H1 (cell line): ENCODE measurements at regions not wholly inside any gene's neighbourhood (a gene's known extent, or its start where the extent isn't known, plus 50 kb on each side); places are given as distances from the start of the nearest gene placed in this dataset.

Experiments
- CTCF ChIA-PET: fragments of 300-600 bp; sonication (Branson Sonifier 250); formaldehyde crosslinking; loops from one replicate; lab custom pipeline; 2021; ENCODE audit not compliant: partially characterized antibody; lab: Charles Lee
- POLR2A ChIA-PET: fragments of 300-600 bp; sonication (Branson Sonifier 250); formaldehyde crosslinking; loops from one replicate; lab custom pipeline; 2021; ENCODE audit warnings: inconsistent platforms; ENCODE audit not compliant: partially characterized antibody; lab: Charles Lee
- DNase-seq, 2 experiments: peaks; one replicate each; pipeline versions ENCODE4 v3.0.0 to v3.0.0-alpha.2; 2010 to 2022; ENCODE audit warnings: low spot score in 2 of 2, low read depth in 1 of 2, mixed read lengths in 1 of 2
- FAIRE-seq: peaks from 2 replicates; lab custom pipeline; 2011; peaks lifted over from hg19 to GRCh38; lab: Jason Lieb, UNC
- H2AFZ ChIP-seq: 2 replicates; pipeline ENCODE4 v1.8.1; 2012; ENCODE audit warnings: low read length, inconsistent platforms
- H2AK5ac ChIP-seq: 2 replicates; pipeline ENCODE4 v1.6.1; 2013; ENCODE audit warnings: low read depth, low read length
- H2BK120ac ChIP-seq: replicated peaks from 2 replicates; pipeline ENCODE3; 2013; ENCODE audit warnings: low read depth, low read length, inconsistent platforms
- H2BK12ac ChIP-seq: 2 replicates; pipeline ENCODE4 v1.6.1; 2013; ENCODE audit warnings: low read depth, low read length
- H2BK15ac ChIP-seq: 2 replicates; pipeline ENCODE4 v1.6.1; 2013; ENCODE audit warnings: low read length
- H2BK20ac ChIP-seq: 2 replicates; pipeline ENCODE4 v1.6.1; 2013; ENCODE audit warnings: low read length
- H2BK5ac ChIP-seq: 2 replicates; pipeline ENCODE4 v1.6.1; 2013; ENCODE audit warnings: low read depth, low read length
- H3K14ac ChIP-seq: 2 replicates; pipeline ENCODE4 v1.6.1; 2013; ENCODE audit warnings: inconsistent platforms; ENCODE audit not compliant: insufficient read length
- H3K18ac ChIP-seq: 2 replicates; pipeline ENCODE4 v1.6.1; 2013; ENCODE audit warnings: low read length; ENCODE audit errors: extremely low read depth
- H3K23ac ChIP-seq: 2 replicates; pipeline ENCODE4 v1.6.1; 2013; ENCODE audit warnings: inconsistent platforms; ENCODE audit not compliant: insufficient read length
- H3K23me2 ChIP-seq: 2 replicates; pipeline ENCODE4 v1.6.1; 2013; ENCODE audit warnings: low read depth, low read length
- H3K27ac ChIP-seq: 2 replicates; pipeline ENCODE4 v1.6.1; 2011; ENCODE audit warnings: low read depth, low read length, inconsistent platforms
- H3K27me3 ChIP-seq, 4 experiments: replicated peaks in 1 of 4; 1 replicate in 1 of 4; 2 replicates in 3 of 4; pipeline versions ENCODE4 v1.6.1 to v1.8.1; 2011 to 2013; ENCODE audit warnings: low read length in 3 of 4, mild to moderate bottlenecking in 3 of 4, inconsistent platforms in 2 of 4, mixed read lengths in 2 of 4, moderate library complexity in 1 of 4; ENCODE audit not compliant: control insufficient read depth in 3 of 4, insufficient read depth in 3 of 4; ENCODE audit errors: extremely low read depth in 1 of 4
- H3K36me3 ChIP-seq, 4 experiments: 2 replicates each; pipeline versions ENCODE4 v1.6.1 to v1.8.1; 2011 to 2013; ENCODE audit warnings: mild to moderate bottlenecking in 4 of 4, low read length in 3 of 4, moderate library complexity in 2 of 4, control low read depth in 1 of 4, inconsistent platforms in 1 of 4; ENCODE audit not compliant: insufficient read depth in 4 of 4, control insufficient read depth in 2 of 4
- H3K4ac ChIP-seq: replicated peaks from 2 replicates; pipeline ENCODE3; 2013; ENCODE audit warnings: low read length, low read depth, mixed read lengths, inconsistent platforms; ENCODE audit not compliant: insufficient read length
- H3K4me1 ChIP-seq, 4 experiments: replicated peaks in 1 of 4; 1 replicate in 1 of 4; 2 replicates in 3 of 4; pipeline versions ENCODE4 v1.6.1 to v1.8.1; 2011 to 2013; ENCODE audit warnings: low read length in 3 of 4, inconsistent platforms in 2 of 4, mixed read lengths in 1 of 4; ENCODE audit not compliant: insufficient read depth in 4 of 4, control insufficient read depth in 3 of 4
- H3K4me2 ChIP-seq, 2 experiments: 2 replicates each; pipeline versions ENCODE4 v1.6.1 to v1.8.1; 2011 to 2013; ENCODE audit warnings: low read depth in 2 of 2, low read length in 2 of 2, control low read depth in 1 of 2, inconsistent platforms in 1 of 2, mild to moderate bottlenecking in 1 of 2; ENCODE audit not compliant: insufficient read depth in 1 of 2
- H3K4me3 ChIP-seq, 4 experiments: fragments of 200-600, 300-600 bp in 1 of 4; sonication (generic), shearing (Covaris generic), sonication (Bioruptor Twin) in 1 of 4; 2 replicates each; pipeline versions ENCODE4 v1.5.1 to v1.8.1; 2011 to 2016; ENCODE audit warnings: low read length in 4 of 4, low read depth in 3 of 4, control low read depth in 2 of 4, inconsistent platforms in 2 of 4, mild to moderate bottlenecking in 2 of 4, mixed read lengths in 1 of 4, moderate library complexity in 1 of 4; ENCODE audit not compliant: insufficient read depth in 2 of 4; ENCODE audit errors: extremely low read depth in 1 of 4
- H3K56ac ChIP-seq: replicated peaks from 2 replicates; pipeline ENCODE3; 2013; ENCODE audit warnings: low read depth, mild to moderate bottlenecking, mixed read lengths, low read length, inconsistent platforms; ENCODE audit not compliant: insufficient read length
- H3K79me1 ChIP-seq: 2 replicates; pipeline ENCODE4 v1.6.1; 2013; ENCODE audit warnings: low read depth, low read length, control low read depth
- H3K79me2 ChIP-seq, 2 experiments: 2 replicates each; pipeline versions ENCODE4 v1.6.1 to v1.8.1; 2012 to 2013; ENCODE audit warnings: low read length in 2 of 2, mild to moderate bottlenecking in 2 of 2, inconsistent platforms in 1 of 2; ENCODE audit not compliant: insufficient read depth in 2 of 2, control insufficient read depth in 1 of 2
- H3K9ac ChIP-seq, 4 experiments: replicated peaks in 1 of 4; 1 replicate in 1 of 4; 2 replicates in 3 of 4; pipeline versions ENCODE4 v1.6.1 to v1.8.1; 2011 to 2013; ENCODE audit warnings: low read depth in 3 of 4, low read length in 3 of 4, control low read depth in 2 of 4, mild to moderate bottlenecking in 2 of 4, moderate library complexity in 2 of 4, inconsistent platforms in 1 of 4; ENCODE audit errors: extremely low read depth in 1 of 4
- H3K9me3 ChIP-seq, 2 experiments: 2 replicates each; pipeline versions ENCODE4 v1.6.1 to v1.8.1; 2012 to 2013; ENCODE audit warnings: mild to moderate bottlenecking in 2 of 2, moderate library complexity in 2 of 2, control low read depth in 1 of 2, inconsistent platforms in 1 of 2, low read depth in 1 of 2, low read length in 1 of 2, mixed read lengths in 1 of 2; ENCODE audit not compliant: insufficient read depth in 2 of 2
- H4K20me1 ChIP-seq, 2 experiments: replicated peaks in 1 of 2; 2 replicates each; pipeline versions ENCODE3 to v1.8.1; 2011 to 2013; ENCODE audit warnings: inconsistent platforms in 2 of 2, low read length in 2 of 2, mild to moderate bottlenecking in 1 of 2; ENCODE audit not compliant: insufficient read depth in 2 of 2, control insufficient read depth in 1 of 2
- H4K5ac ChIP-seq: 2 replicates; pipeline ENCODE4 v1.6.1; 2013; ENCODE audit warnings: low read length, low read depth, mixed read lengths, inconsistent platforms; ENCODE audit not compliant: insufficient read length
- H4K8ac ChIP-seq: 2 replicates; pipeline ENCODE4 v1.8.0; 2013; ENCODE audit warnings: mild to moderate bottlenecking, moderate library complexity, low read length, inconsistent platforms; ENCODE audit not compliant: insufficient read depth; ENCODE audit errors: extremely low read depth
- H4K91ac ChIP-seq: replicated peaks from 2 replicates; pipeline ENCODE3; 2013; ENCODE audit warnings: low read length, mixed read lengths, inconsistent platforms; ENCODE audit not compliant: insufficient read length
- KDM5A ChIP-seq: fragments of 200-600 bp; IDR thresholded peaks from 2 replicates; pipeline ENCODE4 v1.7.1; 2012; ENCODE audit warnings: mild to moderate bottlenecking, low read length, inconsistent platforms, mixed read lengths
- WGBS, 2 experiments: shearing (Covaris generic) in 1 of 2; methylation state at CpG; one replicate each; pipeline versions ENCODE4 v1.1.6 to v1.1.7; 2013 to 2015; ENCODE audit warnings: low lambda C conversion rate in 2 of 2, mixed read lengths in 2 of 2, inconsistent platforms in 1 of 2, low coverage in 1 of 2, missing lambda C conversion rate in 1 of 2; ENCODE audit not compliant: insufficient replicate concordance in 2 of 2, insufficient coverage in 1 of 2, insufficient read length in 1 of 2; ENCODE audit errors: extremely low coverage in 1 of 2, missing lambda C conversion rate in 1 of 2; 5-methylcytosine and 5-hydroxymethylcytosine counted together

DNA sequence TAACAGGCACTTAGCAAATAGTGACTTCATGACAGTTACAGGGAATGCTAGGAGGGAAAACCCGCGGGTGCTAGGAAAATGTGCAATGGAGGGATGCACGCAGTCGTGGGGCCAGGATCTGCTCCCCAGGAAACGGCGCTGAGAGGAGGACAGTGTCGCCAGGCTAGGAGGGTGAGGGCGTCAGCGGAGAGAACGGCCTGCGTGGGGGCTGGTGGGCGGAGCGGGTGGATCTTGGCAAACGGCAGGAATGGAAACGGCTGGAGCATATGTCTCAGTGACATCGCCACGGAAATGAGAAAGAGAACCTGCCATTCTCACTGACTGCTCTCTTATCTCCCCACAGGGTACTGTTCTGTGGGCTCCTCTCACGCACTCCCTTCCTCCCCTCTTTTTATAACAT, 478.5 kb upstream of the ID2 start:
- H2BK120ac ChIP-seq: no peak overlapping the region
- H3K79me2 ChIP-seq: no peaks in the 10 kb centered on the region
- no peak overlapping the region for H3K4me2 ChIP-seq
- H3K23me2 ChIP-seq: no peaks in the 10 kb centered on the region
- H3K23ac ChIP-seq: no peak overlapping the region
- ChIA-PET CTCF (interaction anchor here (0.6 kb wide), 1 partner anchor 911 kb away, joined by 3 read pairs; no protein-coding TSS in a partner anchor), POLR2A (no interaction called here)
- no peaks in the 10 kb centered on the region for H3K27me3 ChIP-seq
- H4K5ac ChIP-seq: no peak overlapping the region
- no peak overlapping the region for H3K4me3 ChIP-seq
- no peak overlapping the region for H3K18ac ChIP-seq
- no peak overlapping the region for H3K9ac ChIP-seq
- H4K20me1 ChIP-seq: no peaks in the 10 kb centered on the region
- WGBS, 2 experiments: 86% methylated on average over 18 of the region's 18 CpGs; no CpG with 5 or more reads in 1 of the 2 experiments
- no peak overlapping the region for H3K4ac ChIP-seq
- no peak overlapping the region for H4K91ac ChIP-seq
- H2BK15ac ChIP-seq: peak overlapping the region; percentile 32; the same call in 1 of the 2 replicates
- no peak overlapping the region for H2AK5ac ChIP-seq
- no peak overlapping the region for H2BK12ac ChIP-seq
- no peak overlapping the region for H2AFZ ChIP-seq
- H3K56ac ChIP-seq: no peak overlapping the region
- no peak overlapping the region for H2BK5ac ChIP-seq
- peaks cover 0 to 5% of the 10 kb centered on the region in 2 experiments; a peak in 1 of 4 replicates for H3K9me3 ChIP-seq
- H2BK20ac ChIP-seq: no peak overlapping the region
- no peak for TF ChIP-seq KDM5A
- no peaks in the 10 kb centered on the region for H3K36me3 ChIP-seq
- H3K4me1 ChIP-seq: peaks cover 0 to 2% (median 0%) of the 10 kb centered on the region in 4 experiments; a peak in 1 of 7 replicates
- H3K79me1 ChIP-seq: no peaks in the 10 kb centered on the region
- DNase-seq: no peak
- H3K14ac ChIP-seq: no peak overlapping the region
- FAIRE-seq: no peak
- no peak overlapping the region; the same call in 1 of the 2 replicates for H3K27ac ChIP-seq
- H4K8ac ChIP-seq: no peak overlapping the region
